ENCODE measurements at regions not wholly inside any gene's neighbourhood (a gene's known extent, or its start where the extent isn't known, plus 50 kb on each side); places are given as distances from the start of the nearest gene placed in this dataset.

DNA sequence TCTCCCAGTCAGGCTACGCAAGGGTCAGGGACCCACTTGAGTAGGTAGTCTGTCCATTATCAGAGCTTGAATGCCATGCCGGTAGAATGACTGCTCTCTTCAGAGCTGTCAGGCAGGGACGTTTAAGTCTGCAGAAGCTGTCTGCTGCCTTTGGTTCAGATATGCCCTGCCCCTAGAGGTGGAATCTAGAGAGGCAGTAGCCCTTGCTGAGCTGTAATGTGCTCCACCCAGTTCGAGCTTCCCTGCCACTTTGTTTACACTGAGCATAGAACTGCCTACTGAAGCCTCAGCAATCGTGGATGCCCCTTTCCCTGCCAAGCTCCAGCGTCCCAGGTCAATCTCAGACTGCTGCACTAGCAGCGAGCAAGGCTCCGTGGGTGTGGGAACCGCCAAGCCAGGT is 57.5 kb upstream of the SETMAR start:
- TF ChIP-seq, protein P1, sequence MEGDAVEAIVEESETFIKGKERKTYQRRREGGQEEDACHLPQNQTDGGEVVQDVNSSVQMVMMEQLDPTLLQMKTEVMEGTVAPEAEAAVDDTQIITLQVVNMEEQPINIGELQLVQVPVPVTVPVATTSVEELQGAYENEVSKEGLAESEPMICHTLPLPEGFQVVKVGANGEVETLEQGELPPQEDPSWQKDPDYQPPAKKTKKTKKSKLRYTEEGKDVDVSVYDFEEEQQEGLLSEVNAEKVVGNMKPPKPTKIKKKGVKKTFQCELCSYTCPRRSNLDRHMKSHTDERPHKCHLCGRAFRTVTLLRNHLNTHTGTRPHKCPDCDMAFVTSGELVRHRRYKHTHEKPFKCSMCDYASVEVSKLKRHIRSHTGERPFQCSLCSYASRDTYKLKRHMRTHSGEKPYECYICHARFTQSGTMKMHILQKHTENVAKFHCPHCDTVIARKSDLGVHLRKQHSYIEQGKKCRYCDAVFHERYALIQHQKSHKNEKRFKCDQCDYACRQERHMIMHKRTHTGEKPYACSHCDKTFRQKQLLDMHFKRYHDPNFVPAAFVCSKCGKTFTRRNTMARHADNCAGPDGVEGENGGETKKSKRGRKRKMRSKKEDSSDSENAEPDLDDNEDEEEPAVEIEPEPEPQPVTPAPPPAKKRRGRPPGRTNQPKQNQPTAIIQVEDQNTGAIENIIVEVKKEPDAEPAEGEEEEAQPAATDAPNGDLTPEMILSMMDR (conservative IDR thresholded peaks at IDR 0.05; ENCODE audit: low read depth, low read length), result no peak
- TF ChIP-seq POLR2A (IDR thresholded peaks at IDR 0.05; ENCODE audit: low read depth, low read length), result no peak
- TF ChIP-seq RFX5 (IDR thresholded peaks at IDR 0.05; ENCODE audit: low read depth, low read length), result no peak
- TF ChIP-seq, protein P2, sequence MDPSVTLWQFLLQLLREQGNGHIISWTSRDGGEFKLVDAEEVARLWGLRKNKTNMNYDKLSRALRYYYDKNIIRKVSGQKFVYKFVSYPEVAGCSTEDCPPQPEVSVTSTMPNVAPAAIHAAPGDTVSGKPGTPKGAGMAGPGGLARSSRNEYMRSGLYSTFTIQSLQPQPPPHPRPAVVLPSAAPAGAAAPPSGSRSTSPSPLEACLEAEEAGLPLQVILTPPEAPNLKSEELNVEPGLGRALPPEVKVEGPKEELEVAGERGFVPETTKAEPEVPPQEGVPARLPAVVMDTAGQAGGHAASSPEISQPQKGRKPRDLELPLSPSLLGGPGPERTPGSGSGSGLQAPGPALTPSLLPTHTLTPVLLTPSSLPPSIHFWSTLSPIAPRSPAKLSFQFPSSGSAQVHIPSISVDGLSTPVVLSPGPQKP (IDR thresholded peaks at IDR 0.05; ENCODE audit: borderline replicate concordance, low read depth, low read length), result no peak
- no peak for TF ChIP-seq MAZ (IDR thresholded peaks at IDR 0.05; ENCODE audit: borderline replicate concordance, low read depth, low read length)
- no peak for TF ChIP-seq RAD21 (IDR thresholded peaks at IDR 0.05; ENCODE audit: low read length)
- TF ChIP-seq MXI1 (IDR thresholded peaks at IDR 0.05; ENCODE audit: borderline replicate concordance, low read depth, low read length), result no peak

Data from IMR-90 (cell line).